Lung (tissue), 11 donors: ENCODE measurements at regions not wholly inside any gene's neighbourhood (a gene's known extent, or its start where the extent isn't known, plus 50 kb on each side); places are given as distances from the start of the nearest gene placed in this dataset.

ENCODE experiments used
- ATAC-seq: fragments of 200-7000 bp; cut with Tn5 transposase; one replicate; pipeline ENCODE4 v1.9.1; 2020; ENCODE audit warnings: moderate number of reproducible peaks; ENCODE audit not compliant: insufficient read depth, low FRiP score
- DNase-seq, 3 donors: peaks; one replicate each; pipeline ENCODE4 v3.0.0-alpha.2; 2013 to 2017
- H3K27ac ChIP-seq, 2 donors: one replicate each; pipeline ENCODE4 v1.5.1; 2013; ENCODE audit warnings: mild to moderate bottlenecking in 2 of 2, moderate library complexity in 2 of 2, control low read depth in 1 of 2, inconsistent platforms in 1 of 2, low read depth in 1 of 2, low read length in 1 of 2
- H3K27me3 ChIP-seq, 3 donors: one replicate each; pipeline ENCODE4 v1.5.1; 2013; ENCODE audit warnings: low read length in 2 of 3; ENCODE audit not compliant: control insufficient read depth in 3 of 3, insufficient read depth in 3 of 3
- H3K36me3 ChIP-seq, 4 donors: one replicate each; pipeline ENCODE4 v1.5.1; 2013; ENCODE audit warnings: low read length in 4 of 4, mild to moderate bottlenecking in 1 of 4, moderate library complexity in 1 of 4; ENCODE audit not compliant: control insufficient read depth in 4 of 4, insufficient read depth in 4 of 4
- H3K4me1 ChIP-seq, 5 donors: one replicate each; pipeline ENCODE4 v1.5.1; 2013; ENCODE audit warnings: low read length in 5 of 5, mild to moderate bottlenecking in 2 of 5, moderate library complexity in 1 of 5; ENCODE audit not compliant: control insufficient read depth in 5 of 5, insufficient read depth in 5 of 5
- H3K4me3 ChIP-seq: one replicate; pipeline ENCODE4 v1.5.1; 2013; ENCODE audit warnings: mild to moderate bottlenecking, control low read depth, moderate library complexity
- H3K9ac ChIP-seq, 2 donors: one replicate each; pipeline ENCODE4 v1.5.1; 2013; ENCODE audit warnings: low read length in 2 of 2, control low read depth in 1 of 2; ENCODE audit not compliant: insufficient read depth in 1 of 2
- H3K9me3 ChIP-seq, 4 donors: one replicate each; pipeline ENCODE4 v1.5.1; 2013; ENCODE audit warnings: low read length in 3 of 4, mild to moderate bottlenecking in 1 of 4, moderate library complexity in 1 of 4; ENCODE audit not compliant: control insufficient read depth in 4 of 4, insufficient read depth in 3 of 4
- CTCF ChIP-seq: IDR thresholded peaks from 2 replicates; pipeline ENCODE4 v1.5.1; 2012; ENCODE audit warnings: mild to moderate bottlenecking; ENCODE audit errors: control extremely low read depth, extremely low read depth
- WGBS, 2 donors: extraction: QIAGEN DNeasy Blood & Tissue Kit; methylation state at CpG; one replicate each; pipeline ENCODE4 v1.1.7; 2013; 5-methylcytosine and 5-hydroxymethylcytosine counted together
- donor health status: control.
- donor health status: control.
- donor health status: Bipolar disorder and iron deficiency.
- donor health status: healthy.
- donor health status: DM: yes; HTN: yes; CAD: no.

DNA sequence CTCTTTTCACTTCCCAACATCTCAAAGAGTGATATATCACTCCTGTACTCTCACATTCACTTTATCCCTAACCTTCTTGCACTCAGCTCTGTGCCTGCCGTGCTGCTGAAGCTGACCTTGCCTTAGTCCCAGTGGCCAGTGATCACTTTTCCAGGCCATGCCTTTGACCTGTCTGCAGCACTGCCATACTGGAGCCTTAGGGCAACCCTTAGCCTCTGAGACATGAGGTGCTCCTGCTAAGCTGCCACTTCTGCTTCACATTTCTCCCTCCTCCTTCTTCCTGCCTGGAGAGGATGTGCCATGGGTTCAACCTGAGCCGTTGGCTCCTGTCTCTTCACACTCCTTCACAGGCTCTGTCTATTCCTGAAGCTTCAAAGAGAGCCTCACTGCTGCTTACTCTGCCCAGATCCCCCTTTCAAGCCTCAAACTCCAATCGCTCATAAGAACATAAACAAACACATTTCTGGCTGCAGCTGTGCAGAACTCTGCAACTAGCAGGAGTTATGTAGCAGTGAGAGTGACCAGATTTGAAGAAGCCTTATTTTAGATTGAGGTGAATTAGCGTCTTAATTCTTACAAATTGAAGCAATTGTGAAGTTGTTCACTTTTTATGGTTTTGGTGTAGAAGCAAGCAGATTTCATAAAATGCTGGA lies 716.2 kb upstream of the FANCL start:
- H3K9ac ChIP-seq, result no peak overlapping the region
- no peak for ATAC-seq
- H3K4me3 ChIP-seq, result no peak overlapping the region
- H3K4me1 ChIP-seq, result peaks cover 0 to 12% (median 2%) of the 10 kb centered on the region in 5 donors
- no peaks in the 10 kb centered on the region for H3K36me3 ChIP-seq
- peak; percentile 43 to 80 (median 75) for DNase-seq
- H3K27ac ChIP-seq, result no peak overlapping the region
- no peaks in the 10 kb centered on the region for H3K27me3 ChIP-seq
- 45 to 52% methylated on average over 4 of the region's 4 CpGs for WGBS, 2 donors
- no peak for TF ChIP-seq CTCF
- H3K9me3 ChIP-seq, result no peaks in the 10 kb centered on the region

- 71 to 80% methylated on average over 11 of the region's 11 CpGs for WGBS, 2 donors
- Histone ChIP-seq H3K9ac (no peak overlapping the region), H3K4me1 (peaks cover 0 to 12% (median 2%) of the 10 kb centered on the region in 5 donors), H3K9me3 (no peaks in the 10 kb centered on the region), H3K4me3 (no peak overlapping the region), H3K27me3 (no peaks in the 10 kb centered on the region), H3K27ac (no peak overlapping the region), H3K36me3 (no peaks in the 10 kb centered on the region)
- DNase-seq (no peak), ATAC-seq (no peak)
- TF ChIP-seq CTCF, result no peak
Observed at GRCh38 chr2:58954880-58955385, 713.8 kb upstream of the FANCL start.

- no peaks in the 10 kb centered on the region for H3K4me1 ChIP-seq
- no peaks in the 10 kb centered on the region for H3K36me3 ChIP-seq
- H3K9me3 ChIP-seq, result no peaks in the 10 kb centered on the region
- 78 to 95% methylated on average over 3 of the region's 3 CpGs for WGBS, 2 donors
- H3K9ac ChIP-seq, result no peak overlapping the region
- H3K4me3 ChIP-seq, result no peak overlapping the region
- no peak overlapping the region for H3K27ac ChIP-seq
- no peaks in the 10 kb centered on the region for H3K27me3 ChIP-seq
- no peak for ATAC-seq
- DNase-seq, result no peak
- TF ChIP-seq CTCF, result no peak
Observed at GRCh38 chr2:58951722-58952121, 710.6 kb upstream of the FANCL start.
